ENCODE measurements at regions not wholly inside any gene's neighbourhood (a gene's known extent, or its start where the extent isn't known, plus 50 kb on each side); places are given as distances from the start of the nearest gene placed in this dataset.

DNA sequence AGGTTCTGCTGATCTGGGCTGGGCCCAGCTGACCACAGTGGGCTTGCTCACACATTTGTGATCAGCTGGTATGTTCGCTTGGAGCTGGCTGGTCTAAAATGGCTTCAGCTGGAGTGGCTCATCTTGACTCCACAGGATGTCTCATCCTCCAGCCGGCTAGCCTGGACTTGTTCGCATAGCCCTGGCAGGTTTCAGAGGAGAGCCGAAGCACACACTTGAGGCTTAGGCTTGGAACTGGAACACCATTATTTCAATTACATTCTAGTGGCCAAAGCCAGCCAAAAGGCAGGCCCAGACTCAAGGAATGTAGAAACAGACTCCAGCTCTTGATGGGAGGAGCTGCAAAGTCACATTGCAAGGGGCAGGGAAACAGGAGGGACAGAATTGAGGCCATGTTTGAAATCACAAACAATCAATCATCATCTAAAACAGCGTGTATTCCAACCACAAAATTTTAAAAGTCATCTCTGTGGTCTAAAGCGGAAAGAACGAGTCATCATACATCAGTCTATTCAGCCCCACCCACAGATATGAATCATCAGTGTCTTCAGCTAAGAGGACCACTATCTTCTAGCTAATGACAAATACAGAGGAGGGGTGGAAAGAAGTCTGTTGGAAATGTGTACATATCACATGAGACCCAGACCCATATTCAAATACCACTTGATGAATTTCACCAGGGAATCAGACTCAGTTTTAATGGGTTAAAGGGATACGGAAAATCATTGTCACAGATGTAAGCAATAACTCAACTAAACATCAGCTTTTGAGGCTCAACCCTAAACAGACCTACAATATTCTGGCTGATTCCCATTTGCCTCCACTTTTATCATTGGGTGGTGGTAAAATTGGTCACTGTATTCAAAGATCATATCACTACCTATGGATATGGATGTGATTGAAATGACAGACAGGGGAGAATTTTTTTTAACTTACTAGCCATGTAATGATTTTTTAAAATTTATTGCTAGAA, 139.0 kb upstream of the MKLN1 start:
- DNase-seq (ENCODE audit: low spot score) = peak; percentile 64
- TF ChIP-seq, protein P1, sequence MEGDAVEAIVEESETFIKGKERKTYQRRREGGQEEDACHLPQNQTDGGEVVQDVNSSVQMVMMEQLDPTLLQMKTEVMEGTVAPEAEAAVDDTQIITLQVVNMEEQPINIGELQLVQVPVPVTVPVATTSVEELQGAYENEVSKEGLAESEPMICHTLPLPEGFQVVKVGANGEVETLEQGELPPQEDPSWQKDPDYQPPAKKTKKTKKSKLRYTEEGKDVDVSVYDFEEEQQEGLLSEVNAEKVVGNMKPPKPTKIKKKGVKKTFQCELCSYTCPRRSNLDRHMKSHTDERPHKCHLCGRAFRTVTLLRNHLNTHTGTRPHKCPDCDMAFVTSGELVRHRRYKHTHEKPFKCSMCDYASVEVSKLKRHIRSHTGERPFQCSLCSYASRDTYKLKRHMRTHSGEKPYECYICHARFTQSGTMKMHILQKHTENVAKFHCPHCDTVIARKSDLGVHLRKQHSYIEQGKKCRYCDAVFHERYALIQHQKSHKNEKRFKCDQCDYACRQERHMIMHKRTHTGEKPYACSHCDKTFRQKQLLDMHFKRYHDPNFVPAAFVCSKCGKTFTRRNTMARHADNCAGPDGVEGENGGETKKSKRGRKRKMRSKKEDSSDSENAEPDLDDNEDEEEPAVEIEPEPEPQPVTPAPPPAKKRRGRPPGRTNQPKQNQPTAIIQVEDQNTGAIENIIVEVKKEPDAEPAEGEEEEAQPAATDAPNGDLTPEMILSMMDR (IDR thresholded peaks at IDR 0.05; ENCODE audit: extremely low read depth, missing control alignments) = no peak

DNA sequence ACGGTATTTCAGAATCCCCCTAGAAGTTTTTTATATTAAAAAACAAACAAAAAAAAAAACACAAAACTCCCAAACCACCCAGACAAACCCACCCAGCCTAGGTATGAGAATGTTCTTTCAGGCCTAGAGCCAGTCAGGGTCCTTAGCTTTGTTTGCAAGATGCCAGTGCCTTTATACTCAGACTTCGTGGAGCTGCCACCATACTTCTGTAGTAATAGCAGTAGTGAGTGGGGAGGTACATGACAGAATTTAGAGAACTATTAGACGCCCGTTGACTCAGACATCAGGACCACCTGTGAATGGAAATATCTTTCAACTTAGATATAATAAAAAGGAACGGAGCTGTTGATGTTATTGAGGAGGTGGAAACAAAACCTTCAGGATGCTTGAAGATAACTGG, 138.2 kb upstream of the MKLN1 start:
- TF ChIP-seq, protein P1 (IDR thresholded peaks at IDR 0.05; ENCODE audit: extremely low read depth, missing control alignments) = no peak
- no peak for DNase-seq (ENCODE audit: low spot score)

DNA sequence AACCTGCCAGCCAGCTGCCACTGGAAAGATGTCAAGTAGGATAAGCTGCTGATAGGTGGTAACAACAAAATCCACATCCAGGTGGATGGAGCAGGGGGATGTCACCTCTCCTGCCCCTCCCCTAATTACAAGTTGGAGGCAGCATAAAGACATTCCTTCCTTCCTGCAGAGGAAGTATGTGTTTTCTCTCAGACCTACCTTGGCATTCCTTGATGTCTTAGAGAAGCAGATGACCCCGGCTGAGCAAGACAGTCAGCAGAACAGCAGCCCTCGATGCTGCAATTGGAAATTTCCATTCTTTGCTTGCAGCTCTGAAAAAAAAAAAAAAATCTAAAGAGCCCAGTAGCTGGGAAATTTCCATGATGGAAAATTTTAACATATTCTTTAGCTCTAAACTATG, 137.5 kb upstream of the MKLN1 start:
- DNase-seq (ENCODE audit: low spot score) = no peak

DNA sequence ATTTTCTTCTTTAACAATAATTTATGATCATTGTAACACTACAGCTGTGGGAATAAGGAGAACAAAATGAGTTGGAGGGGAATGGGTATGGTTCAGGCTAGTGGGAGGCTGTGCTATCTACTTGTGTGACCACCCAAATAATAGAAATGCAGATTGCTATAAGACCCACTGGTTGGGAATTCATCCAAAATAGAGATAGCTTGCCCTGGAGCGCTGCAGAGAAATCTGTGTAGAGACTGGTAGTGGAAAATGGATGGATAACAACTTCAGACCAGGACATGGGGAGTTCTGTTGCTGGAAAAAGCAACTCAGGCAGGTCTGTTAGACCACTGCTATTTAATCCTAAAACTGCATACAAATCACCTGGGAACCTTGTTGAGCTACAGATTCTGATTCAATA, 137.1 kb upstream of the MKLN1 start:
- no peak for DNase-seq (ENCODE audit: low spot score)
- TF ChIP-seq, protein P1 (IDR thresholded peaks at IDR 0.05; ENCODE audit: extremely low read depth, missing control alignments) = no peak

More for the DNA sequence above, 137.5 kb upstream of the MKLN1 start:
- TF ChIP-seq, protein P1 (IDR thresholded peaks at IDR 0.05; ENCODE audit: extremely low read depth, missing control alignments) = no peak

DNA sequence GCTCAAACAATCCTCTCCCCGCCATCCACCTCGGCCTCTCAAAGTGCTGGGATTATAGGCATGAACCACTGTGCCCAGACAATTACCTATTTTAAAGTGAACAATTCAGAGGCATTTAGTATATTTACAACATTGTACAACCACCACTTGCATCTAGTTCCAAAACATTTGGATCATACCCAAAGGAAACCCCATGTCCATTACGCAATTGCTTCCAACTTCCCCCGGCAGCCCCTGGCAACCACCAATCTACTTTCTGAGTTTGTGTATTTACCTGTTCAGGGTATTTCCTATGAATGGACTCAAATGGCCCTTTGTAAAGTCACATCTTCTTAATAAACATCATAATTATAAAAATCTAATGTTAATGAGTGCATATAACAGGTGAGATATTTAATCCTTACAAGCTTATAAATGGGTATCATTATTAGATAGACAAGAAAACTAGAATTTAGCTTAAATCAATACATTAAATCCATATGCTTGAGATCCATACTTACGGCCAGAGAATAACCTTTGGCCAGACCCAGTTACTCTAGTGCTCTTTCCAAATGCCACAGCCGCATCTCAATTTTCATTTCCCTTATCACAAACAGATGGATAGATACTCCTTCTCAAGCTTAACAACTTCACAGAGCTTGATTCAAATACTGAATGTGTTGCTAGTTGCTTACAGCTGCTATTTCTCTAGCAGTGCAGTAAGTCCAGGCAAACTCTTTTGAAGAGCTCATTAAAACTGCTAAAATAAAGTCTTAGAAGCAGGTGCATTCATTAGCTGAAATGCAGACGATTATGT, 133.4 kb upstream of the MKLN1 start:
- no peak for DNase-seq (ENCODE audit: low spot score)
- TF ChIP-seq, protein P1 (IDR thresholded peaks at IDR 0.05; ENCODE audit: extremely low read depth, missing control alignments) = no peak

DNA sequence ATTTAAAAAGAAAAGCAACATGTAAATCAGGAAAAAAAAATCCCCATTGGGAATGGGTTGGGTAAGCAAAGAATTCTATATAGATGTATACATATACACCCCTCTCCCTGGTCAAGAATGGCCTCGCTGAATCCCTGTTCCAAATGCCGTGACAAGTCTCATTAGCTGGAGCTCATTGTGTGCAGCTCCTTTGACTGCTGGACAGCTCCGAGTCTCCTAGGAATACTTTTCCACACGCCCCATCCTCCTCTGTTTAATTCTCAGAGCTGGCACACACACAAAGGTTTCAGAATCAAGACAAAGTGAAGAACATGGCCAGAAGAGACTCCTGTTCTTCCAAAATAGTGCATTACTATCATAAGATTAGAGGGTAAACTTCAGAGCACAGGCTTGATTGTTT, 130.9 kb upstream of the MKLN1 start:
- TF ChIP-seq, protein P1 (IDR thresholded peaks at IDR 0.05; ENCODE audit: extremely low read depth, missing control alignments) = no peak
- no peak for DNase-seq (ENCODE audit: low spot score)

All from GM20000 (cell line).